Ishikawa (cell line): ENCODE measurements at regions not wholly inside any gene's neighbourhood (a gene's known extent, or its start where the extent isn't known, plus 50 kb on each side); places are given as distances from the start of the nearest gene placed in this dataset.

Source experiments
- CEBPB ChIP-seq: IDR thresholded peaks from 2 replicates; pipeline ENCODE4 v1.6.1; 2012
- CREB1 ChIP-seq: IDR thresholded peaks from 2 replicates; pipeline ENCODE4 v1.6.1; 2012; ENCODE audit warnings: low read depth
- EGR1 ChIP-seq: IDR thresholded peaks from 2 replicates; pipeline ENCODE4 v1.6.1; 2012
- EP300 ChIP-seq: IDR thresholded peaks from 2 replicates; pipeline ENCODE4 v1.6.1; 2012; ENCODE audit warnings: borderline replicate concordance
- FOXM1 ChIP-seq: IDR thresholded peaks from 2 replicates; pipeline ENCODE4 v1.6.1; 2012; ENCODE audit warnings: low read depth, borderline replicate concordance
- NFIC ChIP-seq: IDR thresholded peaks from 2 replicates; pipeline ENCODE4 v1.6.1; 2012
- RAD21 ChIP-seq: IDR thresholded peaks from 2 replicates; pipeline ENCODE4 v1.6.1; 2012; ENCODE audit warnings: low read depth
- TAF1 ChIP-seq: IDR thresholded peaks from 2 replicates; pipeline ENCODE4 v1.6.1; 2012; ENCODE audit warnings: low read depth, mild to moderate bottlenecking
- TCF12 ChIP-seq: IDR thresholded peaks from 2 replicates; pipeline ENCODE4 v1.6.1; 2012; ENCODE audit warnings: low read depth
- TEAD4 ChIP-seq: IDR thresholded peaks from 2 replicates; pipeline ENCODE4 v1.6.1; 2012
- YY1 ChIP-seq: IDR thresholded peaks from 2 replicates; pipeline ENCODE4 v1.6.1; 2012; ENCODE audit warnings: low read depth
- ZBTB7A ChIP-seq: IDR thresholded peaks from 2 replicates; pipeline ENCODE4 v1.6.1; 2012; ENCODE audit warnings: low read depth
- TF ChIP-seq, protein P1 (sequence below): IDR thresholded peaks from 2 replicates; pipeline ENCODE4 v1.6.1; 2012; ENCODE audit warnings: low read depth, mild to moderate bottlenecking
- TF ChIP-seq, protein P2 (sequence below): IDR thresholded peaks from 2 replicates; pipeline ENCODE4 v1.6.1; 2012
- TF ChIP-seq, protein P3 (sequence below): IDR thresholded peaks from 2 replicates; pipeline ENCODE4 v1.6.1; 2012

DNA sequence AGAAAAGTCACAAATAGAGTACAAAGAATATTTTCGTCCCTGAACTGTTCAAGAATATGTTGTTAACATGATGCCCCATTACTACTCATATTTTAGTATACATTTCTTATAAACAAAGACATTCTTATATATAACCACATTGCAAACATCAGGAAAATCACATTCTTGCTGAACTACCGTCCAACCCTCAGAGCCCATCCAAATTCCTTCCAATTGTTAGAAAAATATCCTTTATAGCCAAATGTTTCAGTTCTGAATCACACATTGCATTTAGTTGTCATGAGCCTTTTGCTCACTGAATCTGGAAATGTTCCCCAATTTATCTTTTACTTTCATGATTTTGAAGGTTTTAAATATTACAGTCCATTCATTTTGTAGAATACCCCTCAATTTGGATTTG lies 467.8 kb upstream of the ARGLU1 start:
- TF ChIP-seq TEAD4 (no peak), YY1 (no peak), EGR1 (no peak), FOXM1 (no peak), CEBPB (no peak), CREB1 (no peak), ZBTB7A (no peak), NFIC (no peak), EP300 (no peak), TAF1 (no peak), TCF12 (no peak), RAD21 (no peak)
- TF ChIP-seq, protein P1, sequence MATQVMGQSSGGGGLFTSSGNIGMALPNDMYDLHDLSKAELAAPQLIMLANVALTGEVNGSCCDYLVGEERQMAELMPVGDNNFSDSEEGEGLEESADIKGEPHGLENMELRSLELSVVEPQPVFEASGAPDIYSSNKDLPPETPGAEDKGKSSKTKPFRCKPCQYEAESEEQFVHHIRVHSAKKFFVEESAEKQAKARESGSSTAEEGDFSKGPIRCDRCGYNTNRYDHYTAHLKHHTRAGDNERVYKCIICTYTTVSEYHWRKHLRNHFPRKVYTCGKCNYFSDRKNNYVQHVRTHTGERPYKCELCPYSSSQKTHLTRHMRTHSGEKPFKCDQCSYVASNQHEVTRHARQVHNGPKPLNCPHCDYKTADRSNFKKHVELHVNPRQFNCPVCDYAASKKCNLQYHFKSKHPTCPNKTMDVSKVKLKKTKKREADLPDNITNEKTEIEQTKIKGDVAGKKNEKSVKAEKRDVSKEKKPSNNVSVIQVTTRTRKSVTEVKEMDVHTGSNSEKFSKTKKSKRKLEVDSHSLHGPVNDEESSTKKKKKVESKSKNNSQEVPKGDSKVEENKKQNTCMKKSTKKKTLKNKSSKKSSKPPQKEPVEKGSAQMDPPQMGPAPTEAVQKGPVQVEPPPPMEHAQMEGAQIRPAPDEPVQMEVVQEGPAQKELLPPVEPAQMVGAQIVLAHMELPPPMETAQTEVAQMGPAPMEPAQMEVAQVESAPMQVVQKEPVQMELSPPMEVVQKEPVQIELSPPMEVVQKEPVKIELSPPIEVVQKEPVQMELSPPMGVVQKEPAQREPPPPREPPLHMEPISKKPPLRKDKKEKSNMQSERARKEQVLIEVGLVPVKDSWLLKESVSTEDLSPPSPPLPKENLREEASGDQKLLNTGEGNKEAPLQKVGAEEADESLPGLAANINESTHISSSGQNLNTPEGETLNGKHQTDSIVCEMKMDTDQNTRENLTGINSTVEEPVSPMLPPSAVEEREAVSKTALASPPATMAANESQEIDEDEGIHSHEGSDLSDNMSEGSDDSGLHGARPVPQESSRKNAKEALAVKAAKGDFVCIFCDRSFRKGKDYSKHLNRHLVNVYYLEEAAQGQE, result no peak
- TF ChIP-seq, protein P2, sequence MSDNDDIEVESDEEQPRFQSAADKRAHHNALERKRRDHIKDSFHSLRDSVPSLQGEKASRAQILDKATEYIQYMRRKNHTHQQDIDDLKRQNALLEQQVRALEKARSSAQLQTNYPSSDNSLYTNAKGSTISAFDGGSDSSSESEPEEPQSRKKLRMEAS, result no peak
- TF ChIP-seq, protein P3, sequence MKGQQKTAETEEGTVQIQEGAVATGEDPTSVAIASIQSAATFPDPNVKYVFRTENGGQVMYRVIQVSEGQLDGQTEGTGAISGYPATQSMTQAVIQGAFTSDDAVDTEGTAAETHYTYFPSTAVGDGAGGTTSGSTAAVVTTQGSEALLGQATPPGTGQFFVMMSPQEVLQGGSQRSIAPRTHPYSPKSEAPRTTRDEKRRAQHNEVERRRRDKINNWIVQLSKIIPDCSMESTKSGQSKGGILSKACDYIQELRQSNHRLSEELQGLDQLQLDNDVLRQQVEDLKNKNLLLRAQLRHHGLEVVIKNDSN, result no peak

DNA sequence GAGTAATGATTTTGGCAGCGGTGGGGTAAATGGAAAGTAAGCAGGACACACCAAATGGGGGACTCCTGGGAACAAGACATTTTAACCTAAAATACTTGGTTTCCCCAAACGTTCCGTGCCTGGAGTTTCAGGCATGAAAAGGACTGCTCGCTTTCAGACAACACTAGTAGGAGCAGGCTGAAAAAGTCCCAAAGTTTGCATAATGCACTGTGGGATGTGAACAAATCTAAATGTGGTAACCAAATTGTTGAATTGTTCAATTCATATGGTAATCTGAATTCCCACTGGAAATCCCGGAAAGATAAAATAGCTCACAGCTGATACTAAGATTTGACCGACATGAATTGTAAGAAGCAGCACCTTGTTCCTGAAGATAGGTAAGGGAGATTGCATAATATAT lies 467.2 kb upstream of the ARGLU1 start:
- TF ChIP-seq FOXM1 (no peak), NFIC (no peak)

DNA sequence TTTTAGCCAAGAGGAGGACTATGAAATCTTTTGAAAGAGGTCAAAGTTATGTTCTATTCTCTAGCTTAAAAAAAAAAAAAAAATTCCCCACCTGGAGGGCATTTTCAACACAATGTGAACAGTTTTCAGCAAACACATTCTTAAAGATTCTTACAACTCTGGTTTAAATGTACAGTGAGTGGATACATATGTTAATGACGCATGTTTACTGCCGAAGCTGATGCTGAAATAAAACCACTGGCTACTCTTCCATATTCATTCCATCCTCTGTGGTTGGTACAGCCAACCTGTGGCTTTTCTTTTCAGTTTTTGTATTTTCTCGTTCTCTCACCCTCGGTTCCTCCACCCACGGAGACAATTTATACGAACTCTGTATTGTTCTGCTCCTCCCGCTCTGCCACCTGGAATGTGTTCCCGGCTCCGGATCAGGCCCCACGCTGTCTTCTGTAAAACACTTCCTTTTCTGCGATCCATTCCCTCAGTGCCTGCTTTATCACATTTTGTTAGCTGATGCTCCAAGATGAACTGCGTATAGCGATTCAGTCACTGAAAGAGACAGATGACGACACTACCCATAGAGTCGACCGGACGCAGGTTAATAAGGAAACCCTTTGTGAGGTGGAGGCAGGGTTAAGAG lies 466.4 kb upstream of the ARGLU1 start:
- TF ChIP-seq TCF12 (no peak), FOXM1 (no peak), CEBPB (no peak), EP300 (no peak), RAD21 (no peak), NFIC (no peak), YY1 (no peak), CREB1 (no peak), EGR1 (no peak)
- TF ChIP-seq, protein P3, result no peak

DNA sequence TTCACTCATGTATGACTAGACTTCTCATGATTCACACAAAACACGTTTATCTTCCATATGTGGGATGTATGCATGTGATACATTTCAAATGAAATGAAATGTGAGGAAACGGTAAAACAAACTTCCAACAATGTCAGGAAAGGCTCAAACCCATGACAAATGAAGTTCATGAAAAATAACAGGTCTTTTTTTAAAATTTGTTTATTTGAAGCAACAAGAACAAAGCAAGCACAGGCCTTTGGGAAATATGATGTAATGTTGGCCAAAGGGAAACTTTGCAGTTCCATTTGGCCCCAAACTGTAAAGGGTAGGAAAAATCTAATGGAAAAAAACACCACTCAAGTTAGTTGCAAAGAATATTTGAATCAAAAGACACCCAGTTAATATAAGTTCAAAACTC lies 463.8 kb upstream of the ARGLU1 start:
- no peak for TF ChIP-seq ZBTB7A
- TF ChIP-seq TEAD4, result no peak
- TF ChIP-seq, protein P1, result no peak
- TF ChIP-seq FOXM1, result no peak
- TF ChIP-seq CREB1, result no peak
- TF ChIP-seq RAD21, result no peak
- no peak for TF ChIP-seq TCF12
- TF ChIP-seq, protein P3, result no peak
- TF ChIP-seq, protein P2, result no peak
- TF ChIP-seq TAF1, result no peak
- no peak for TF ChIP-seq YY1
- TF ChIP-seq EP300, result no peak
- TF ChIP-seq CEBPB, result no peak
- TF ChIP-seq NFIC, result no peak
- no peak for TF ChIP-seq EGR1

DNA sequence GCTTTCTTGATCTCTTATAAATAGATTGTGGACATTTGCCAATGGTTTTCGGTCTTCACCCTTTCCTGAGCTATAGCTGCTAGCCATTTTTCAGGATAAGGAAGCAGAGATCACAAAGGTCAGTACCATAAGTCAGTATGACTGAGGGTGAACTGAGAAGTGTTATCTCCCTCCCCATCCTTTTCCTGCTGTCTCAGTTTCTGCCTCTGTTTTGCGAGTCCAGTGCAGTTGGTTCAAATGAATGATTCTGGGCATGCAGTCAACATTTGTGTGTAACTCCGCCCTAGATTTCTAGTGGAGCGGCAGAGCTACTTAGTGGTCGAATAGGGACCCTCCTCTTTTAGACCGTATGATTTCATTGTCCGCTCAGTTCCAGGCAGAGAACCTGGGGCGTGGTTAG lies 460.8 kb upstream of the ARGLU1 start:
- TF ChIP-seq, protein P3, result no peak
- TF ChIP-seq, protein P1, result no peak
- no peak for TF ChIP-seq ZBTB7A
- no peak for TF ChIP-seq NFIC
